ENCODE measurements at regions not wholly inside any gene's neighbourhood (a gene's known extent, or its start where the extent isn't known, plus 50 kb on each side); places are given as distances from the start of the nearest gene placed in this dataset.

GRCh38 chr2:114134146-114134545 is 244.3 kb downstream of the ACTR3 start:
- Mint-ChIP-seq H3K36me3 (no peaks in the 10 kb centered on the region), H3K9me3 (no peaks in the 10 kb centered on the region)
- no peak for TF ChIP-seq CTCF (conservative IDR thresholded peaks at IDR 0.05)

GRCh38 chr2:114139542-114139941 is 249.7 kb downstream of the ACTR3 start:
- Mint-ChIP-seq H3K4me1 (ENCODE audit: unreplicated experiment) (no peaks in the 10 kb centered on the region), H3K36me3 (no peaks in the 10 kb centered on the region), H3K9me3 (no peaks in the 10 kb centered on the region), H3K27me3 (no peaks in the 10 kb centered on the region), H3K27ac (no peak overlapping the region), H3K4me3 (no peak overlapping the region)
- no peak for TF ChIP-seq CTCF (conservative IDR thresholded peaks at IDR 0.05)
- DNase-seq (ENCODE audit: extremely low spot score, unreplicated experiment) = no peak

More at GRCh38 chr2:114134146-114134545, 244.3 kb downstream of the ACTR3 start:
- no peak overlapping the region for H3K4me3 Mint-ChIP-seq
- no peak overlapping the region for H3K27ac Mint-ChIP-seq
- H3K27me3 Mint-ChIP-seq = no peaks in the 10 kb centered on the region
- no peaks in the 10 kb centered on the region for H3K4me1 Mint-ChIP-seq (ENCODE audit: unreplicated experiment)
- DNase-seq (ENCODE audit: extremely low spot score, unreplicated experiment) = no peak

- DNase-seq (ENCODE audit: extremely low spot score, unreplicated experiment) = no peak
- no peak overlapping the region for H3K27ac Mint-ChIP-seq
- no peaks in the 10 kb centered on the region for H3K9me3 Mint-ChIP-seq
- TF ChIP-seq CTCF (conservative IDR thresholded peaks at IDR 0.05) = no peak
- no peaks in the 10 kb centered on the region for H3K4me1 Mint-ChIP-seq (ENCODE audit: unreplicated experiment)
- H3K36me3 Mint-ChIP-seq = no peaks in the 10 kb centered on the region
- no peak overlapping the region for H3K4me3 Mint-ChIP-seq
- H3K27me3 Mint-ChIP-seq = no peaks in the 10 kb centered on the region
These were observed 266.6 kb downstream of the ACTR3 start for GRCh38 chr2:114156366-114157056.

GRCh38 chr2:114157057-114157385 is 267.1 kb downstream of the ACTR3 start:
- H3K9me3 Mint-ChIP-seq = no peaks in the 10 kb centered on the region

GRCh38 chr2:114160263-114160981 is 270.5 kb downstream of the ACTR3 start:
- DNase-seq (ENCODE audit: extremely low spot score, unreplicated experiment) = no peak
- Mint-ChIP-seq H3K4me1 (ENCODE audit: unreplicated experiment) (no peaks in the 10 kb centered on the region), H3K9me3 (no peaks in the 10 kb centered on the region)

More at GRCh38 chr2:114157057-114157385, 267.1 kb downstream of the ACTR3 start:
- no peak for TF ChIP-seq CTCF (conservative IDR thresholded peaks at IDR 0.05)
- H3K36me3 Mint-ChIP-seq = no peaks in the 10 kb centered on the region
- no peak overlapping the region for H3K27ac Mint-ChIP-seq
- DNase-seq (ENCODE audit: extremely low spot score, unreplicated experiment) = no peak
- no peak overlapping the region for H3K4me3 Mint-ChIP-seq
- no peaks in the 10 kb centered on the region for H3K27me3 Mint-ChIP-seq
- H3K4me1 Mint-ChIP-seq (ENCODE audit: unreplicated experiment) = no peaks in the 10 kb centered on the region

More at GRCh38 chr2:114160263-114160981, 270.5 kb downstream of the ACTR3 start:
- Mint-ChIP-seq H3K36me3 (no peaks in the 10 kb centered on the region), H3K4me3 (no peak overlapping the region), H3K27me3 (no peaks in the 10 kb centered on the region), H3K27ac (no peak overlapping the region)
- TF ChIP-seq CTCF (conservative IDR thresholded peaks at IDR 0.05) = no peak

Measured in type B pancreatic cell (in vitro differentiated cells).